ENCODE measurements at regions not wholly inside any gene's neighbourhood (a gene's known extent, or its start where the extent isn't known, plus 50 kb on each side); places are given as distances from the start of the nearest gene placed in this dataset.

DNA sequence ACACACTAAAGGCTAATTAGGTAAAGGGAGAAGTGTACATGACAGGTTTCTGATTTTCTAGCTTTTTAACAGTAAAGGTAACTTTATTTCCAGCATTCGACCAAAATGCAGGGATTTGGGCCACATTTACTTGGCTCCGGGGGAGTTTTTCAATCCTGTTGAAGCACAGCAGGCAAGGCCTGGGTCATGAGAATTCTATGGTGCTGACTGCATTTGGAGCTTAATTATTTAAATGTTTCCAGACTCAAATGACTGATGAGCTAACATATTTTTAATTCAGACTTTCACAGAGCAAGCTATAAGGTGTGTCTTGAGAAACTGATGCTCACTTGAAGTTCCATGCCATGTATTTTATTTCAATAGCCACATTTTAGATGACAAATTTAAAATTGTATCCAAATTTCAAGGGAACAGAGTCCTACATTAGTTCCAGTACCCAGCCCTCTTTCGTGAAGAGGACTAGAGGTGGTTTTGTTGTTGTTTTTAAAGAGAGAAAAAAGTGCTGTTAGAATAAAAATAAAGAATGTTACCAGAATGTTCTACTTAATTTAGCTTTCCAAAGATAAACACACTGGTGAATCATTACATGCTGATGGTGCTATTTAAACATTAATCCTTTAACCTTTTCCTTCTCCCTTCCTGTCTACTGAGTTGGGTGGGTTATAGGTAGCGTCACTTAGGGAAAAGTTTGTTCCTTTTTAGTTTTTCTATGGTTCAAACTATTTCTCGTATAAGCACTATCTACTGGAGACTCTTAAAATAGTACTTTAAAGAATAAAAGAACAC is 82.3 kb upstream of the PHACTR2 start:
- no peak for DNase-seq

DNA sequence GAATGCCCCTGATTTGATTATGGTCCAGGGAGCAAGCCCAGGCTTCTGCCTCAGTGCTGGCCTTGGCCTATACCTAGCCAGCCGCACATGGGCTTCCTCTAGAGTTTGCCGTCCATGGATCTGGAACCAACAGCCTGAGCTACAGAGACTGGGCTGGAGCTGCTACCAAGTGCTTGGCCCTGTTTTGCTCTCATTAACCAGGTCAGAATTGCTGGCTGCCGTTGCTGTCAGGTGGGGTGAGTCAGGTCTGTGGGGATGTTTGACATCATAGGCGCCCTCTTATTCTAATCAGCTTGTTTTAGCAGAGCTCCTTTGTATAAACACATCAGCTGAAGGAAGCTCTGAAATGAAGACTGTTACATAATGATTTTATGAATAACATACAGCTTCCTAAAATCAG is 83.1 kb upstream of the PHACTR2 start:
- peak in 5 of 58 donors; percentile 5 to 43 (median 15) for DNase-seq

- DNase-seq, result no peak
Measured at GRCh38 chr6:143592335-143592734, 80.8 kb upstream of the FUCA2 start.

GRCh38 chr6:143591441-143591840 is 79.9 kb upstream of the FUCA2 start:
- DNase-seq, result no peak

- no peak for DNase-seq
Measured at GRCh38 chr6:143589162-143589561, 77.6 kb upstream of the FUCA2 start.

- no peak for DNase-seq
Measured at GRCh38 chr6:143586557-143586956, 75.0 kb upstream of the FUCA2 start.

DNA sequence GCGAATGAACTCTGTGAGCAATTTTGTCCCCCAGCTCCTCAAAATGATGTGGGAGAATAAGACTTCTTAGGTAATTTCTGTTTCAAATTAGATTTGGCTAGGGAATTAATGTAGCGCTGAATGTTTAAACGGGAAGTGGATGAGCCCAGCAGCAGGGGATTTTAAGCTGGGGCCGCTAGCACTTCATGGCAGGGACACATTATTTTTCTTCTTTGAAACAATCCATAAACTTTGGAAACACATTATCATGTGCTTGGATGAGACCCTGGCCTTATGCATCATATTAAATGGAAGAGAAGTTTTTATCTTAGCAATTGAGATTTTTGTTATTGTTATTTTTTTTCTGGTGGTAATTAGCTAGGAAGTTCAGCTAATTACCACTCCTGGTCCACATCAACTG is 74.2 kb upstream of the FUCA2 start:
- no peak for DNase-seq

- DNase-seq, result no peak
Measured at GRCh38 chr6:143585241-143585640, 73.7 kb upstream of the FUCA2 start.

GRCh38 chr6:143583542-143584327 is 72.2 kb upstream of the FUCA2 start:
- no peak for DNase-seq

DNA sequence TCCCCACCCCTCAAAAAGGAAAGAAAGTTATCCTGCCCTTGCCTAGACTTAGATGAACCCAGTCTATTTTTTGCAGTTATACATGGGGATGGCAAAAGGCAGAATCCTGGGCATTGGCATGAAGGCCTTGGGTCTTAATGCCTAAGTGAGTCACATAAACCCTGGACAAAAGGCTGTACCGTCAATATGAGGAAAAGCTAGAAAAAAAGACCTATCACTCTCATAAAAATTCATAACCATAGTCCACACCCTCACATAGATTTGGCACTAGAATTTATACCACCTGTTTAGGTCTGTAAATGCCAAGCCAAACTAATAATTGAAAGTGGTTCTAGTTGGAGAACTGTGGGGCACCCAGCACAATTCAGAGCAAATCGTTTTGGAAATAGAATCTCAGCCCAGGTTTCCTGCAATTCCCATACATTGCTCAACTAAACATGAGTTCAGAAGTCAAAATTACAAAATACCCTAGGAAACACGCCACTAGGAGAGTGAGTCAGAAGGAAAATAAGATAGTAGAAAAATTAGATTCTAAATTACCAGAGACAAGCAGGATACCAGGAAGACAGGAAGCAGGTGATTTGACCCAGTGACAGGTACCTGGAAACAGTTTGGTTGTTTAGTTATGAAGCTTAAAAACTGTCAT is 70.4 kb upstream of the FUCA2 start:
- DNase-seq, result no peak

- DNase-seq, result peak in 1 of 58 donors; percentile 4
Measured at GRCh38 chr6:143579703-143580102, 68.2 kb upstream of the FUCA2 start.

- no peak for DNase-seq
Measured at GRCh38 chr6:143578054-143578453, 66.5 kb upstream of the FUCA2 start.

GRCh38 chr6:143575901-143576426 is 64.4 kb upstream of the FUCA2 start:
- no peak for DNase-seq

DNA sequence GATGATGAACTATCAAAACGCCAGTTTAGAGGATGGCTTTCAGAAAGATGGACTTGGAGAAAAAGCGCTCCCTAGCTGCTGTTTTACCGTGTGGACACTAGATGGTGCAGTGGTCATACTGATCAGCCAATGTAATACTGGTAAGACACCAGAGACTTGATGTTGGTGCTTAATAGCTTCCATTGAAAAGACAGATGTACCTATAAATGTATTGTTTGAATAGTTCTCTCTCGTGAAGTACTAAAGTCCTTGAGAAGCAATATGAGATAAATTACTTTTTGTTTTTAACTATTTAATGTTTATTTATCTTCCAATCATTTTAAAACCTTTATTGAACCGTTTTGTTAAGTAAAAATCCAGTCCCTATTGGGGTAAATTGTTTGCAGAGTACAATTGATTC is 63.9 kb upstream of the FUCA2 start:
- DNase-seq, result peak in 35 of 58 donors; percentile 2 to 79 (median 12)

GRCh38 chr6:143570147-143570853 is 58.8 kb upstream of the FUCA2 start:
- DNase-seq, result no peak

GRCh38 chr6:143569040-143569439 is 57.5 kb upstream of the FUCA2 start:
- DNase-seq, result peak in 1 of 58 donors; percentile 52

- no peak for DNase-seq
Measured at GRCh38 chr6:143564484-143565017, 53.0 kb upstream of the FUCA2 start.

DNA sequence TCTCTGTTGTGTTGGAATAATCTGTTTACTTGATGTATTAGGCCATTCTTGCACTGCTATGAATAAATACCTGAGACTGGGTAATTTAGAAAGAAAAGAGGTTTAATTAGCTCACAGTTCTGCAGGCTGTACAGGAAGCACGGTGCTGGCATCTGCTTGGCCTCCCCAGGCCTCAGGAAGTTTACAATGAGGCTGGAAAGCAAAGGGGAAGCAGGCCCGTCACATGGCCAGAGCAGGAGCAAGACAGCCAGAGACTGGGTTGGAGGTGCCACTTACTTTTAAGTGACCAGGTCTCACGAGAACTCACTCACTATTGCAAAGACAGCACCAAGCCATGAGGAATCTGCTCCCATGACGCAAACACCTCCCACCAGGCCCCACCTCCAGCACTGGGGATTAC is 50.6 kb upstream of the FUCA2 start:
- no peak for DNase-seq
